H9 (cell line): ENCODE measurements at regions not wholly inside any gene's neighbourhood (a gene's known extent, or its start where the extent isn't known, plus 50 kb on each side); places are given as distances from the start of the nearest gene placed in this dataset.
A peak's percentile ranks its signal among the peaks of the same experiment; 100 is the strongest.

Experiments
- DNase-seq: peaks from one replicate; pipeline ENCODE4 v3.0.0-alpha.2; 2017
- H2AFZ ChIP-seq: one replicate; pipeline ENCODE4 v1.6.1; 2013; ENCODE audit warnings: mild to moderate bottlenecking, low read length, control low read depth, moderate library complexity
- H2AK5ac ChIP-seq: 2 replicates; pipeline ENCODE4 v1.6.1; 2013; ENCODE audit warnings: low read length, control low read depth, mixed read lengths; ENCODE audit not compliant: insufficient read length
- H2BK120ac ChIP-seq: one replicate; pipeline ENCODE4 v1.6.1; 2013; ENCODE audit warnings: low read depth, mild to moderate bottlenecking, low read length, control low read depth, inconsistent platforms; ENCODE audit not compliant: poor library complexity, severe bottlenecking
- H2BK12ac ChIP-seq: 2 replicates; pipeline ENCODE4 v1.6.1; 2013; ENCODE audit warnings: low read length, control low read depth, mixed read lengths, low read depth; ENCODE audit not compliant: insufficient read length
- H2BK15ac ChIP-seq: 2 replicates; pipeline ENCODE4 v1.6.1; 2013; ENCODE audit warnings: low read depth, low read length, control low read depth
- H2BK20ac ChIP-seq: one replicate; pipeline ENCODE4 v1.6.1; 2013; ENCODE audit warnings: low read depth, mild to moderate bottlenecking, low read length, control low read depth, inconsistent platforms; ENCODE audit not compliant: poor library complexity, severe bottlenecking
- H2BK5ac ChIP-seq: 2 replicates; pipeline ENCODE4 v1.6.1; 2013; ENCODE audit warnings: low read length, control low read depth, mixed read lengths; ENCODE audit not compliant: insufficient read length
- H3K14ac ChIP-seq: 2 replicates; pipeline ENCODE4 v1.6.1; 2013; ENCODE audit warnings: low read length, control low read depth; ENCODE audit not compliant: insufficient read depth
- H3K18ac ChIP-seq: 2 replicates; pipeline ENCODE4 v1.6.1; 2013; ENCODE audit warnings: low read depth, mild to moderate bottlenecking, mixed read lengths, low read length, control low read depth; ENCODE audit not compliant: insufficient read length
- H3K23ac ChIP-seq: 2 replicates; pipeline ENCODE4 v1.6.1; 2013; ENCODE audit warnings: low read length, control low read depth, mixed read lengths, low read depth; ENCODE audit not compliant: insufficient read length
- H3K23me2 ChIP-seq: 2 replicates; pipeline ENCODE4 v1.6.1; 2013; ENCODE audit warnings: low read depth, mild to moderate bottlenecking, mixed read lengths, low read length, control low read depth; ENCODE audit not compliant: insufficient read length, poor library complexity, severe bottlenecking
- H3K27ac ChIP-seq: 2 replicates; pipeline ENCODE4 v1.5.1; 2013; ENCODE audit warnings: low read length, control low read depth, mixed read lengths, low read depth; ENCODE audit not compliant: insufficient read length
- H3K27me3 ChIP-seq: 2 replicates; pipeline ENCODE4 v1.6.1; 2013; ENCODE audit warnings: low read length, control low read depth, inconsistent platforms; ENCODE audit not compliant: insufficient read depth
- H3K4ac ChIP-seq: 2 replicates; pipeline ENCODE4 v1.6.1; 2013; ENCODE audit warnings: low read depth, mild to moderate bottlenecking, control low read depth, inconsistent platforms, low read length, moderate library complexity
- H3K4me1 ChIP-seq: 2 replicates; pipeline ENCODE4 v1.6.1; 2013; ENCODE audit warnings: low read length, control low read depth, inconsistent platforms; ENCODE audit not compliant: insufficient read depth
- H3K4me2 ChIP-seq: 2 replicates; pipeline ENCODE4 v1.6.1; 2013; ENCODE audit warnings: low read length, control low read depth, mixed read lengths; ENCODE audit not compliant: insufficient read length, insufficient read depth
- H3K56ac ChIP-seq: 2 replicates; pipeline ENCODE4 v1.6.1; 2013; ENCODE audit warnings: low read depth, mild to moderate bottlenecking, mixed read lengths, low read length, control low read depth; ENCODE audit not compliant: insufficient read length
- H3K79me1 ChIP-seq: 2 replicates; pipeline ENCODE4 v1.6.1; 2013; ENCODE audit warnings: low read depth, mild to moderate bottlenecking, moderate library complexity, low read length, control low read depth, inconsistent platforms; ENCODE audit not compliant: insufficient read depth, poor library complexity, severe bottlenecking
- H3K79me2 ChIP-seq: 2 replicates; pipeline ENCODE4 v1.6.1; 2013; ENCODE audit warnings: low read length, control low read depth, inconsistent platforms; ENCODE audit not compliant: insufficient read depth
- H3K9ac ChIP-seq: 2 replicates; pipeline ENCODE4 v1.6.1; 2013; ENCODE audit warnings: low read length, control low read depth, mixed read lengths; ENCODE audit not compliant: insufficient read length; ENCODE audit errors: extremely low read depth
- H3K9me3 ChIP-seq: one replicate; pipeline ENCODE4 v1.6.1; 2013; ENCODE audit warnings: low read depth, low read length, inconsistent platforms; ENCODE audit not compliant: control insufficient read depth
- H3T11ph ChIP-seq: one replicate; pipeline ENCODE4 v1.6.1; 2013; ENCODE audit warnings: mild to moderate bottlenecking, low read length, control low read depth, inconsistent platforms
- H4K20me1 ChIP-seq: one replicate; pipeline ENCODE4 v1.6.1; 2013; ENCODE audit not compliant: control insufficient read depth, insufficient read length, insufficient read depth
- H4K5ac ChIP-seq: 2 replicates; pipeline ENCODE4 v1.6.1; 2013; ENCODE audit warnings: low read depth, mild to moderate bottlenecking, mixed read lengths, low read length, control low read depth; ENCODE audit not compliant: insufficient read length
- H4K8ac ChIP-seq: replicated peaks from 2 replicates; pipeline ENCODE4 v1.6.1; 2013; ENCODE audit warnings: low read length, control low read depth, mixed read lengths, low read depth; ENCODE audit not compliant: insufficient read length
- H4K91ac ChIP-seq: 2 replicates; pipeline ENCODE4 v1.6.1; 2013; ENCODE audit warnings: low read depth, mild to moderate bottlenecking, moderate library complexity, mixed read lengths, low read length, control low read depth; ENCODE audit not compliant: insufficient read length
- H3K27ac Mint-ChIP-seq, 3 experiments: 2 replicates in 2 of 3; 3 replicates in 1 of 3; pipeline ENCODE4 v1.8.0; 2020 to 2021; ENCODE audit warnings: mixed read lengths in 3 of 3, mild to moderate bottlenecking in 1 of 3, moderate library complexity in 1 of 3
- H3K27me3 Mint-ChIP-seq: 2 replicates; pipeline ENCODE4 v1.8.0; 2021; ENCODE audit warnings: low read depth, mild to moderate bottlenecking, moderate library complexity, mixed read lengths
- H3K36me3 Mint-ChIP-seq, 3 experiments: 2 replicates in 2 of 3; 3 replicates in 1 of 3; pipeline ENCODE4 v1.8.0; 2020 to 2021; ENCODE audit warnings: low read depth in 3 of 3, mixed read lengths in 3 of 3; ENCODE audit not compliant: insufficient read depth in 1 of 3
- H3K4me1 Mint-ChIP-seq, 2 experiments: 2 replicates each; pipeline ENCODE4 v1.8.0; 2020; ENCODE audit warnings: mixed read lengths in 2 of 2
- H3K4me3 Mint-ChIP-seq, 2 experiments: 2 replicates in 1 of 2; 3 replicates in 1 of 2; pipeline ENCODE4 v1.8.0; 2020 to 2021; ENCODE audit warnings: mild to moderate bottlenecking in 2 of 2, mixed read lengths in 2 of 2, moderate library complexity in 1 of 2
- H3K9me3 Mint-ChIP-seq, 2 experiments: 2 replicates in 1 of 2; 3 replicates in 1 of 2; pipeline ENCODE4 v1.8.0; 2020; ENCODE audit warnings: mild to moderate bottlenecking in 2 of 2, mixed read lengths in 2 of 2, moderate library complexity in 1 of 2
- CTCF ChIP-seq: fragments of 200-600 bp; sonication (generic); conservative IDR thresholded peaks from 3 replicates; pipeline ENCODE4 v1.8.0; 2021; ENCODE audit warnings: antibody characterized with exemption, mild to moderate bottlenecking
- WGBS: extraction: QIAGEN DNeasy Blood & Tissue Kit; methylation state at CpG from one replicate; pipeline ENCODE4 v1.1.7; 2013; ENCODE audit warnings: missing lambda C conversion rate, low lambda C conversion rate, mixed read lengths; ENCODE audit not compliant: insufficient read length; ENCODE audit errors: extremely low coverage; 5-methylcytosine and 5-hydroxymethylcytosine counted together

- no peak overlapping the region for H3K23ac ChIP-seq
- H2AK5ac ChIP-seq = no peak overlapping the region
- H2BK20ac ChIP-seq = no peak overlapping the region
- no peaks in the 10 kb centered on the region for H3K79me2 ChIP-seq
- no peak overlapping the region for H2BK5ac ChIP-seq
- no CpG with 5 or more reads among the region's 27 CpGs for WGBS
- no peak overlapping the region for H2BK12ac ChIP-seq
- H4K8ac ChIP-seq = no peak overlapping the region
- no peak overlapping the region for H3K18ac ChIP-seq
- Mint-ChIP-seq H3K4me3 (peak overlapping the region in 1 of 2 experiments; percentile 13; a peak in 1 of 5 replicates), H3K9me3 (peaks cover 4 to 5% of the 10 kb centered on the region in 2 experiments; a peak in 4 of 5 replicates), H3K4me1 (peaks cover 40 to 41% of the 10 kb centered on the region in 2 experiments), H3K27me3 (peaks cover 3% of the 10 kb centered on the region), H3K27ac (peak overlapping the region in 2 of 3 experiments; percentile 61 to 86; a peak in 4 of 7 replicates), H3K36me3 (peaks cover 3 to 4% (median 4%) of the 10 kb centered on the region in 3 experiments; a peak in 3 of 7 replicates)
- H4K20me1 ChIP-seq = no peaks in the 10 kb centered on the region
- H3K4me1 ChIP-seq = peaks cover 3% of the 10 kb centered on the region; the same call in 1 of the 2 replicates
- H3K23me2 ChIP-seq = no peaks in the 10 kb centered on the region
- no peak overlapping the region for H3K14ac ChIP-seq
- no peak overlapping the region for H2BK120ac ChIP-seq
- H3K9me3 ChIP-seq = no peaks in the 10 kb centered on the region
- H2BK15ac ChIP-seq = no peak overlapping the region
- H3K27me3 ChIP-seq = no peaks in the 10 kb centered on the region; the same call in 1 of the 2 replicates
- H3K56ac ChIP-seq = no peak overlapping the region
- H3K27ac ChIP-seq = no peak overlapping the region
- H4K91ac ChIP-seq = no peak overlapping the region
- TF ChIP-seq CTCF = peak; percentile 96
- no peak overlapping the region for H3K9ac ChIP-seq
- no peak overlapping the region for H3K4ac ChIP-seq
- no peak overlapping the region for H3T11ph ChIP-seq
- no peaks in the 10 kb centered on the region for H3K79me1 ChIP-seq
- H2AFZ ChIP-seq = no peak overlapping the region
- H3K4me2 ChIP-seq = no peak overlapping the region
- no peak overlapping the region for H4K5ac ChIP-seq
- peak; percentile 91 for DNase-seq
Measured at GRCh38 chr20:51318058-51318949, 224.2 kb downstream of the NFATC2 start.
